Activated B cell treated with CpG ODN at 0.5 μM for 24 hours (primary cell): ENCODE measurements at regions not wholly inside any gene's neighbourhood (a gene's known extent, or its start where the extent isn't known, plus 50 kb on each side); places are given as distances from the start of the nearest gene placed in this dataset.

ENCODE experiments used
- ATAC-seq: fragments of 200-7000 bp; cut with Tn5 transposase; one replicate; pipeline ENCODE4 v1.10.0; 2021; ENCODE audit warnings: low read depth, mild to moderate bottlenecking, moderate library complexity
- CTCF ChIA-PET: fragments of 350-600 bp; sonication (Branson Sonifier 250); formaldehyde crosslinking; loops from one replicate; lab custom pipeline; 2021; ENCODE audit warnings: antibody characterized with exemption; lab: Charles Lee
- POLR2A ChIA-PET: fragments of 350-600 bp; sonication (Branson Sonifier 250); formaldehyde crosslinking; loops from one replicate; lab custom pipeline; 2021; ENCODE audit warnings: antibody characterized with exemption; lab: Charles Lee
- DNase-seq: peaks from one replicate; pipeline ENCODE4 v3.0.0; 2022
- H3K27ac Mint-ChIP-seq: one replicate; pipeline ENCODE4 v1.8.0; 2020; ENCODE audit warnings: mixed read lengths
- H3K27me3 Mint-ChIP-seq: one replicate; pipeline ENCODE4 v1.8.0; 2021; ENCODE audit warnings: mixed read lengths
- H3K36me3 Mint-ChIP-seq: one replicate; pipeline ENCODE4 v1.8.0; 2021; ENCODE audit warnings: low read depth, mixed read lengths
- H3K4me1 Mint-ChIP-seq: one replicate; pipeline ENCODE4 v1.8.0; 2021; ENCODE audit warnings: mixed read lengths
- H3K4me3 Mint-ChIP-seq: one replicate; pipeline ENCODE4 v1.8.0; 2020; ENCODE audit warnings: mild to moderate bottlenecking, mixed read lengths
- H3K9me3 Mint-ChIP-seq: one replicate; pipeline ENCODE4 v1.8.0; 2020; ENCODE audit warnings: mixed read lengths
- CTCF ChIP-seq: fragments of 200-600 bp; IDR thresholded peaks from one replicate; pipeline ENCODE4 v1.8.0; 2022; ENCODE audit warnings: antibody characterized with exemption, mild to moderate bottlenecking
- intact Hi-C: fragments of 100-400 bp; cut with micrococcal nuclease; formaldehyde crosslinking; loops from one replicate; pipeline ENCODE4 v1.15.1; 2024

GRCh38 chr11:109130910-109131309 lies 291.1 kb upstream of the C11orf87 start:
- ATAC-seq (no peak), DNase-seq (no peak)
- TF ChIP-seq CTCF: no peak
- CTCF ChIA-PET: no interaction called here
- Mint-ChIP-seq H3K4me3 (no peak overlapping the region), H3K27ac (no peak overlapping the region), H3K36me3 (no peaks in the 10 kb centered on the region), H3K27me3 (peaks cover 2% of the 10 kb centered on the region), H3K4me1 (no peaks in the 10 kb centered on the region), H3K9me3 (peaks cover 3% of the 10 kb centered on the region)
- intact Hi-C loops: no loop called here
- POLR2A ChIA-PET: no interaction called here

- POLR2A ChIA-PET: no interaction called here
- Mint-ChIP-seq H3K27ac (no peak overlapping the region), H3K9me3 (peaks cover 6% of the 10 kb centered on the region), H3K36me3 (no peaks in the 10 kb centered on the region), H3K27me3 (peaks cover 2% of the 10 kb centered on the region), H3K4me3 (no peak overlapping the region), H3K4me1 (no peaks in the 10 kb centered on the region)
- CTCF ChIA-PET: no interaction called here
- no peak for TF ChIP-seq CTCF
- ATAC-seq (no peak), DNase-seq (no peak)
- intact Hi-C loops: no loop called here
Observed at GRCh38 chr11:109132539-109132938, 289.5 kb upstream of the C11orf87 start.

GRCh38 chr11:109133159-109133558 lies 288.8 kb upstream of the C11orf87 start:
- Mint-ChIP-seq H3K27me3 (peaks cover 2% of the 10 kb centered on the region), H3K27ac (no peak overlapping the region), H3K9me3 (peaks cover 6% of the 10 kb centered on the region), H3K36me3 (no peaks in the 10 kb centered on the region), H3K4me1 (no peaks in the 10 kb centered on the region), H3K4me3 (no peak overlapping the region)
- ChIA-PET POLR2A (no interaction called here), CTCF (no interaction called here)
- no peak for TF ChIP-seq CTCF
- DNase-seq (no peak), ATAC-seq (no peak)
- intact Hi-C loops: no loop called here

- Mint-ChIP-seq H3K36me3 (no peaks in the 10 kb centered on the region), H3K4me1 (no peaks in the 10 kb centered on the region), H3K27ac (no peak overlapping the region), H3K9me3 (peaks cover 6% of the 10 kb centered on the region), H3K27me3 (peaks cover 2% of the 10 kb centered on the region), H3K4me3 (no peak overlapping the region)
- DNase-seq (no peak), ATAC-seq (no peak)
- no peak for TF ChIP-seq CTCF
- intact Hi-C loops: no loop called here
- ChIA-PET CTCF (no interaction called here), POLR2A (no interaction called here)
Observed at GRCh38 chr11:109135627-109136026, 286.4 kb upstream of the C11orf87 start.

- H3K4me1 Mint-ChIP-seq: no peaks in the 10 kb centered on the region
- POLR2A ChIA-PET: no interaction called here
Observed at GRCh38 chr11:109138196-109138595, 283.8 kb upstream of the C11orf87 start.

More at GRCh38 chr11:109138196-109138595, 283.8 kb upstream of the C11orf87 start:
- Mint-ChIP-seq H3K27ac (no peak overlapping the region), H3K36me3 (no peaks in the 10 kb centered on the region), H3K9me3 (peaks cover 6% of the 10 kb centered on the region), H3K27me3 (no peaks in the 10 kb centered on the region), H3K4me3 (no peak overlapping the region)
- no peak for TF ChIP-seq CTCF
- intact Hi-C loops: no loop called here
- DNase-seq: no peak
- ATAC-seq: no peak
- CTCF ChIA-PET: no interaction called here
